VCaP (cell line): ENCODE measurements at regions not wholly inside any gene's neighbourhood (a gene's known extent, or its start where the extent isn't known, plus 50 kb on each side); places are given as distances from the start of the nearest gene placed in this dataset.

Experiments used
- H3K27ac ChIP-seq: fragments of 450-650 bp; 2 replicates; pipeline ENCODE4 v1.5.1; 2017
- CTCF ChIP-seq: fragments of 450-650 bp; conservative IDR thresholded peaks from 2 replicates; pipeline ENCODE4 v1.5.1; 2017; ENCODE audit warnings: mild to moderate bottlenecking, moderate library complexity

GRCh38 chr11:109870297-109870696 lies 222.9 kb upstream of the ZC3H12C start:
- H3K27ac ChIP-seq: no peak overlapping the region
- TF ChIP-seq CTCF: no peak

- no peak for TF ChIP-seq CTCF
- no peak overlapping the region for H3K27ac ChIP-seq
Observed at GRCh38 chr11:109877043-109877442, 216.1 kb upstream of the ZC3H12C start.

- no peak for TF ChIP-seq CTCF
- H3K27ac ChIP-seq: no peak overlapping the region
Observed at GRCh38 chr11:109884501-109884900, 208.7 kb upstream of the ZC3H12C start.

- TF ChIP-seq CTCF: no peak
Observed at GRCh38 chr11:109885006-109885405, 208.2 kb upstream of the ZC3H12C start.

GRCh38 chr11:109892321-109892794 lies 200.8 kb upstream of the ZC3H12C start:
- no peak for TF ChIP-seq CTCF
- H3K27ac ChIP-seq: no peak overlapping the region

More at GRCh38 chr11:109885006-109885405, 208.2 kb upstream of the ZC3H12C start:
- H3K27ac ChIP-seq: no peak overlapping the region

- TF ChIP-seq CTCF: no peak
- H3K27ac ChIP-seq: no peak overlapping the region
Observed at GRCh38 chr11:109894242-109894641, 198.9 kb upstream of the ZC3H12C start.

GRCh38 chr11:109898592-109898991 lies 194.6 kb upstream of the ZC3H12C start:
- H3K27ac ChIP-seq: no peak overlapping the region
- no peak for TF ChIP-seq CTCF
